HG02759 (cell line): ENCODE measurements at regions not wholly inside any gene's neighbourhood (a gene's known extent, or its start where the extent isn't known, plus 50 kb on each side); places are given as distances from the start of the nearest gene placed in this dataset.
"Not testable (repeated sequence)": the region's sequence is repeated elsewhere in the genome, so short reads cannot be mapped to it uniquely, and the experiment has no call there.

Experiments used
- ATAC-seq: cut with Tn5 transposase; IDR thresholded peaks from one replicate; pipeline ENCODE4 v1.9.1; 2021; ENCODE audit warnings: mild to moderate bottlenecking, moderate library complexity; ENCODE audit not compliant: unreplicated experiment

GRCh38 chr2:6183226-6183625 is 491.0 kb downstream of the SOX11 start:
- ATAC-seq, result no peak

DNA sequence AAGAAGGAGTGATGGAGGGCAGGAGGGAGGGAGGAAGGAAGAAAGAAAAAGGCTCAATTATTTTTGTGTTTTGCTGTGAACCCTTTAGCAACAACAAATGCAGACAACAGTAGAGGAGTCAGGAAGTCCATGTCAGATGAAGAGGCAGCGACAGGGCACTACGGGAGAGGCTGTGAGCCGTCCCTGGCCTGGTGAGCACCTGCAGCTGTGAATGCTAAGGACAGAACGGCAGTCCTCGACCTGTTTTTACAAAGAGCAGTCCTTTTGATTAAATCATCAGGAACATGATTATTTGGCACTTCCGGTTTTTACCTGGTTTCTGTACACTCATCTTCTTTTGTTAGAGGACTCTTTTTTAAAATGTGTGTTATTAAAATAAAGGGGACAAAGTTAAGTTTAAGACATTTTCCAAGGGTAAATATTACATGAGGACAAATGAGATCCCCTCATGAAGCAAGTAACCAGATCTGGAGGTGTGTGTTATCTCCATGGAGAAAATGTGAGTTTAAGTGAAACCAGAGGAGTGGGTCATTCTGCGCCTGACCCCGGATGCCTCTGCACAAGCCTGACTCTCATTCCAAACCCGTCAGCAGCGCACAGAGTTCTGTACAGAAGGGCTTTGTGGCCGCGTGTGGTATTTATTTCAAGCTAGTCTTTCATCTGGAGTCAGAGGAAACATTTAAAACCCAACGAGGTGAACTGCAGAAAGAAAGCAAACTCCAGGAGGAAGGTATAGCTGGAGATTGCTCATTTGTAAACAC is 492.5 kb downstream of the SOX11 start:
- no peak for ATAC-seq

- no peak for ATAC-seq
Observed at GRCh38 chr2:6186332-6187151, 494.4 kb downstream of the SOX11 start.

- no peak for ATAC-seq
Observed at GRCh38 chr2:6196449-6196848, 504.3 kb downstream of the SOX11 start.

- ATAC-seq, result not testable (repeated sequence)
Observed at GRCh38 chr2:6198370-6198919, 506.3 kb downstream of the SOX11 start.

DNA sequence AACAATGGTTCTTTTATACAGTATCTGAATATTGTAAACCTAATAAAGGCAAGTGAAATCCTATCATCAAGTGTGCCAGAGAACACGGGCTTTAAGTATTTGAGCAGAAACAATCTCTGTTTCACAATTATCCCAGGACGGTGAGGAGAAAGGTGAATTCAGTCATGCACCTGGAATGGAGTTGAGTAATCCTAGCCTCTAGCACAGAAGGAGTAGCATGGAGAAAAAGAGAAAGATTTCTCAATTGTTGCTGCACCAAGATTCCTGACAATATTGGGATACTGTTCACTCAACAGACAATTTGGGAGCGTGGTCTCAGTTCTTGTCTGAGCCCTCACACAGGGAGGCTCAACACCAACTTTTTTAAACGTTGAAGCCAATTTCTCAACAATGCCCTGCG is 510.6 kb downstream of the SOX11 start:
- ATAC-seq, result no peak

GRCh38 chr2:6203291-6203959 is 511.2 kb downstream of the SOX11 start:
- ATAC-seq, result no peak

DNA sequence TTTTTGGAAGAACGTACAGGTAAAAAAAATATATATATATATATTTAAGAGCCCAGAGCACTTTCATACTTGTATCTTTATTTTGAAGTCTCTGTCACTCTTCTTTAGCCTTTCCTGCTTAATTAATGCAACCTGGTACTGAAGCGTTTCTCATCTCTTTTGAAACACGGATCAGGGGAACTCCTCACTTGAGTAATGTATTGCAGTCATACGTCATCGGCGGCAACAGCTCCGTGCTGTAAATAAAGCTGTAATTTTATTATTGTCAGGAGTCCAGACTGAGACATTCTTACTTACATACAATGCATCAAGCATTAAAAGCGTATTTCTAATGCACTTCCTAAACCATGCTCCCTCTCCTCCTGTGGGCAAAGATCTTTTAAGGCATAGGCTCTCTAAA is 514.7 kb downstream of the SOX11 start:
- ATAC-seq, result no peak

- no peak for ATAC-seq
Observed at GRCh38 chr2:6211236-6211635, 519.1 kb downstream of the SOX11 start.

- ATAC-seq, result no peak
Observed at GRCh38 chr2:6212491-6212890, 520.3 kb downstream of the SOX11 start.

- ATAC-seq, result no peak
Observed at GRCh38 chr2:6213056-6213780, 521.0 kb downstream of the SOX11 start.

DNA sequence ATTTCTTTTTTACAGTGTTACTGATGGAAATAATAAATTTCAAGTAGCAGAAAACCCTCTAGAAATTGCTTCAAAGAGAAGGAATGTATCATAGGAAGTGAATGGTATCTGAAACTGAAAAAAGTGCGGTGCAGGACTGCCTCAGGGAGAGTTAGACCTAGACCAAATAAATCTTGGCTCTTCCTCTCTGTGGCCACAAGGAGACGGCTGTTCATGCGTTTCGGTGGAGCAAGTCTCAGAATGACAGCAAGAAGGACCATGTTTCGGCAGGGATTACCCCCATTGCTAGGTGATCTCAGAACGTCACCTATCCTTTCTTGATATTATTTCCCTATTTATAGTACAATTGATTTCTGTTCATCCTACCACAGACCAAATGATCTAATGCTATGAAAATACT is 522.3 kb downstream of the SOX11 start:
- no peak for ATAC-seq

DNA sequence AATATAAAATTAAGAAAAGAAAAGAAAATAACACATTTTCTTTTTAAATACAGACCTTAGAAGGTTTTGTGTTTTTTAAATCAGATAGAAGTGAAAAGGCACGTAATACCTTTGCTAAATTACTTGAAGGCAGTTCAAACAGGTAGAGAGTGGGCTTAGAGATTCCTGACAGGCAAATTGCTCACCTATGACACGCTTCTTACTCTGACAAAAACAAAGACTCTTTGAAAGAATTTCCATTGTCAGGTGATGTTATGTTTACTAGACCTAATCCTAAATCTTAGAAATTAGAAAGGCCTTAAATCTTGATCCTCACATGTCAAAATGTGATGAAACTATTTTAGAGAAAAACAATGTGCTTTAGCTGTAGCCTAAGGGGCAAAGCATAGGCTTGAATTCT is 522.9 kb downstream of the SOX11 start:
- no peak for ATAC-seq

DNA sequence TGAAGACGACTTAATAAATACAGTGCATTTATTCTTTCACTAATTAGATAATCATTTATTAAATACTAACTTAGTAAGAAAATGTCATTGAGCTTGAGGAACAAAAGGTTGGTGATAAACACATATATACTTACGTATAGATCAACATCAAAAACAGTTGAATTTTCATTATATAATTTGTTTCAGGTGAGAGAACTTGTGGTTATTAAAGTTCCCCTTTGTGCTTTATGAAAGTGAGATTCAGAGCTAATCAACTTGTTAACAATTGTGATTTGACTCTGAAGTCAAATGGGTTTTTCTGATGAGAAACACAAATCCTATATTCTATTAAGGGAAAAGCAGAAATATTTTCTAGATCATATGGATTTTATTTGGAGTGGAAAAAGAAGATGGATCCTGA is 524.0 kb downstream of the SOX11 start:
- ATAC-seq, result no peak

- no peak for ATAC-seq
Observed at GRCh38 chr2:6218926-6219325, 526.7 kb downstream of the SOX11 start.

GRCh38 chr2:6219906-6220305 is 527.7 kb downstream of the SOX11 start:
- no peak for ATAC-seq

DNA sequence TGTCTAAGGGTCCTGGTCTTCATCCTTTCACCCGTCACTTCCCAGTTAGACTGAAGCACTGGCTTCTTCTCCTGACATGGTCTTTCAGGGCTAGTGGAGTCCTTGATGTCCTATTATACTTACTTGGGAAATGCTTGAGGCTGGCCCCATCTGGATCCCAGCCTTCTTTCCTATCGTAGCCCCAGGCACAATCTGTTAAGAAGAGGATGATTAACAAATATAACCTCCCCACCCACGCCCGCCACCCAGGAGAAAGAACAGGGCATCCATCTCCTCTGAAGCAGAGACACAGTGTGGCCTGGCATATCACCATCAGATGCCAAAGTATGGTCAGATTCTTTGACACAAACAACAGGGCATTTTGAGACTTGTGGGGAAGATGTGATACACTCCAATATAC is 530.1 kb downstream of the SOX11 start:
- no peak for ATAC-seq

DNA sequence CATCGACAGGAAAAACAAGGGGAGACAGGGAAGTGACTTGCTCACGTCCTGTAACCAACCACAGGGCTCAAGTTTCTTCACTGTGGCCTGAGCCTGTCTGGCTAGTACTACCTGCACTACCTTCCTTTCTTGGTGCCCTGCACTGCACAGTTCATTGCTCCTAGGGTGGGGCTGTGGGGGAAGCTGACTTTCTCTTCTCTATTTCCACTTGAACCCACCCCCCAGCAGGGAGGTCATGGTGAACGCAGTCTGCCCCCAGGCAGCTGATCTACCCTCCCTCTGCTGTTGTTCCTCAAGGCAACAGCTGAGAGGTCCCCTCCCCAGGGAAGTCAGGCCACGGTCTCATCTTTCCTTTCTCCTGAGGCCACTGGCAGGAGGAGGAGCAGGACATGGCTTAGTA is 532.1 kb downstream of the SOX11 start:
- peak; percentile 80 for ATAC-seq

GRCh38 chr2:6228251-6228650 is 536.1 kb downstream of the SOX11 start:
- ATAC-seq, result no peak

DNA sequence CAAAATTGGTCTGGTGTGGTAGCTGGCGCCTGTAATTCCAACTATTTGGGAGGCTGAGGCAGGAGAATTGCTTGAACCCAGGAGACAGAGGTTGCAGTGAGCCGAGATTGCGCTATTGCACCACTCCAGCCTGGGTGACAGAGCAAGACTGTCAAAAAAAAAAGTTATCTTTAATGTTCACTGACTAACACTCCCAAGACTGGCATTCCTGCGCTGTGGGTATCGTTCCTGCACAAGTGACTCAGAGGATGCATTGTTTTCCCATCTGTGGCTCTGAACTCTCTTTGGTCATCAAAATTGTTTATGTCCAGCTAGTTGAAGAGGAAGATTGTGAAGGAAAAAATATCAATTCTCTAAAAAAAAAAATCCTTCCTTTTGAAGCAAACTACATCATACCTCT is 539.0 kb downstream of the SOX11 start:
- ATAC-seq, result no peak

DNA sequence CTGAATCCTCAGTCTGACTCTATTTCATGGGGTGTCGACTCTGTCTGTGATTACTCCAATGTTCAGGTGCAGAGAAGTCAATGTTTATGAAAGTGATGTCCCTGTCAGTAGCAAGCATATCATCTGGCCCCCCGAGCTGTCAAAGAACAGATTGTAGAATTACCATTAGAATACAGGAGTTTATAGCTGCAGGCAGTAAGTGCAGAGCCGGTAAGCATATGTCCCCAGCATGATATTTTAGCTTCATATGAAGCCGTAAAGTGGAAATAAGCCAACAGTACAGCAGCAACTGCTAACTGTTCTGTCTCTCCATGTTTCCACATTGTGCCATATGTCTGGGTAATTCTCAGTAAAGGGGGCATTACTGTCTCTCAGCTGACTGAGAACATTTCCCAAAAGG is 541.8 kb downstream of the SOX11 start:
- no peak for ATAC-seq
